ENCODE measurements at regions not wholly inside any gene's neighbourhood (a gene's known extent, or its start where the extent isn't known, plus 50 kb on each side); places are given as distances from the start of the nearest gene placed in this dataset.

GRCh38 chr14:103207388-103208072, 84.3 kb downstream of the TNFAIP2 start:
- DNase-seq: no peak

GRCh38 chr14:103209054-103209453, 85.8 kb downstream of the TNFAIP2 start:
- no peak for DNase-seq

- DNase-seq: no peak
Observed at GRCh38 chr14:103209506-103209905, 86.2 kb downstream of the TNFAIP2 start.

- no peak for DNase-seq
Observed at GRCh38 chr14:103213331-103213730, 90.1 kb downstream of the TNFAIP2 start.

- no peak for DNase-seq
Observed at GRCh38 chr14:103214461-103214958, 91.2 kb downstream of the TNFAIP2 start.

GRCh38 chr14:103216399-103216798, 93.1 kb downstream of the TNFAIP2 start:
- no peak for DNase-seq

GRCh38 chr14:103216857-103217256, 93.6 kb downstream of the TNFAIP2 start:
- no peak for DNase-seq

- no peak for DNase-seq
Observed at GRCh38 chr14:103217538-103217937, 94.3 kb downstream of the TNFAIP2 start.

GRCh38 chr14:103220134-103220981, 97.1 kb downstream of the TNFAIP2 start:
- no peak for DNase-seq

GRCh38 chr14:103220982-103221641, 97.9 kb downstream of the TNFAIP2 start:
- DNase-seq: no peak

- no peak for DNase-seq
Observed at GRCh38 chr14:103221781-103222358, 98.6 kb downstream of the TNFAIP2 start.

- DNase-seq: no peak
Observed at GRCh38 chr14:103223818-103224352, 100.6 kb downstream of the TNFAIP2 start.

- DNase-seq: no peak
Observed at GRCh38 chr14:103225062-103225461, 101.8 kb downstream of the TNFAIP2 start.

GRCh38 chr14:103225476-103225875, 102.2 kb downstream of the TNFAIP2 start:
- no peak for DNase-seq

GRCh38 chr14:103227094-103227768, 104.0 kb downstream of the TNFAIP2 start:
- DNase-seq: no peak

- no peak for DNase-seq
Observed at GRCh38 chr14:103228076-103228806, 105.0 kb downstream of the TNFAIP2 start.

GRCh38 chr14:103228866-103229265, 105.2 kb upstream of the EIF5 start:
- no peak for DNase-seq

- DNase-seq: no peak
Observed at GRCh38 chr14:103230021-103230420, 104.0 kb upstream of the EIF5 start.

GRCh38 chr14:103230658-103231334, 103.2 kb upstream of the EIF5 start:
- no peak for DNase-seq

GRCh38 chr14:103231376-103232019, 102.5 kb upstream of the EIF5 start:
- DNase-seq: no peak

Measured in CD4-positive, alpha-beta T cell treated with Interleukin-1 beta for 1 hour (primary cell).